ENCODE measurements at regions not wholly inside any gene's neighbourhood (a gene's known extent, or its start where the extent isn't known, plus 50 kb on each side); places are given as distances from the start of the nearest gene placed in this dataset.
"Not testable (repeated sequence)": the region's sequence is repeated elsewhere in the genome, so short reads cannot be mapped to it uniquely, and the experiment has no call there.

DNA sequence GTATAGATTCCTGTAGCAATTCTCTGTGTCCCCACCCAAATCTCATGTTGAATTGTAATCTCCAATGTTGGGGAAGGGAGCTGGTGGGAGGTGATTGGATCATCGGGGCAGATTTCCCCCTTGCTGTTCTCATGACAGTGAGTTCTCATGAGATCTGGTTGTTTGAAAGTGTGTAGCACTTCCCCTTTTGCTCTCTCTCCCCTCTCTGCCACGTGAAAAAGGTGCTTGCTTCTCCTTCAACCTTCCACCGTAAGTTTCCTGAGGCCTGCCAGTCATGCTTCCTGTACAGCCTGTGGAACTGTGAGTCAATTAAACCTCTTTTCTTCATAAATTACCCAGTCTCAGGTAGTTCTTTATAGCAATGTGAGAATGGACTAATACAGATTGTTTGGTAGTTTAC lies 175.3 kb upstream of the ACO1 start:
- H3K9ac ChIP-seq (ENCODE audit: insufficient read depth in 1 of 2, low read depth in 2 of 2, low read length in 2 of 2); H3K4me2 ChIP-seq (ENCODE audit: insufficient read depth, low read length); H3K9me1 ChIP-seq (ENCODE audit: control insufficient read depth, insufficient read depth, low read length); H3K27ac ChIP-seq (ENCODE audit: extremely low read depth, low read depth, low read length); in situ Hi-C loops (cut with MboI); intact Hi-C loops (cut with micrococcal nuclease); H3K36me3 ChIP-seq (ENCODE audit: control insufficient read depth, insufficient read depth, low read length); POLR2A ChIA-PET; CTCF ChIA-PET (ENCODE audit: low intra/inter-chr PET ratio); H3K4me1 ChIP-seq (replicated peaks in 1 of 2; ENCODE audit: control insufficient read depth in 2 of 2, insufficient read depth in 2 of 2, low read length in 2 of 2); H3K4me3 ChIP-seq; ATAC-seq; DNase-seq (ENCODE audit: extremely low read depth in 1 of 4, low spot score in 3 of 4); H3K79me2 ChIP-seq (ENCODE audit: control insufficient read depth, insufficient read depth, low read length); BruUV-seq (replicated peaks); FAIRE-seq; H2AFZ ChIP-seq (ENCODE audit: low read depth, low read length); H3K27me3 ChIP-seq (ENCODE audit: control insufficient read depth in 2 of 2, insufficient read depth in 2 of 2, low read length in 2 of 2); H3K9me3 ChIP-seq (replicated peaks; ENCODE audit: control insufficient read depth, insufficient read depth, low read depth, low read length); H4K20me1 ChIP-seq (replicated peaks; ENCODE audit: control insufficient read depth, insufficient read depth, low read length): not testable (repeated sequence)
- WGBS (ENCODE audit: insufficient coverage, low coverage, missing lambda C conversion rate), result 0% methylated on average over 2 of the region's 3 CpGs

DNA sequence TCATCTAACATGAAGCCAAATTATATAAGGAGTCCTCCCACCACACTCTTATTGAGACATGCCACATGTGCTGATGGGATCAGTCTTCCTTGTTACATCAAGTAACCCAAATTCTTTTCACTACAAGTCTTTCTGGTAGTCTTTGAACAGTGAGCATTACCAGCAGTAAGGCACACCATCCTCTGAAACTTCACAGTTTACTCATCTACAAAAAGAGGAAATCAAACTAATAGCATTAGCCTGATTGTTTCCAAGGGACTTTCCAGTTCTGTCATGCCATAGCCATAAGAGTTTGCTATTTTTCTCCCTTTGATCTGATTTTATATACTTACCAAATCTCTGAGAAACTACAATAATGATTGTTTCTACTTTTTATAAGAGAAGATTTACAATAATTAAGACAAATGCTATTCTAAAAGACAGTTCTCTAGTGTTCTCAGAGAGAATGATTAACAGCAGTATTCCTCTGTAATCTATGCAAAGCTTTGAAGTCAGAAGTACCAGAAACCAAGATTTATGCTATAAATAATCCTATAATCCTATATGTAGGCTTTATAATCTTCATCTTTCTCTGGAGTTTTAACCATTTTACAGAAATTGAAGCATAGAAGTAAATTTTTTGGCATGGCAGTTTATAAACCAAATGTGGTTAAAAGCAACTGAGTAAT lies 166.2 kb upstream of the ACO1 start:
- CTCF ChIA-PET (ENCODE audit: low intra/inter-chr PET ratio), result no interaction called here
- H3K36me3 ChIP-seq (ENCODE audit: control insufficient read depth, insufficient read depth, low read length), result no peaks in the 10 kb centered on the region
- no peak for ATAC-seq
- no peaks in the 10 kb centered on the region for H3K9me1 ChIP-seq (ENCODE audit: control insufficient read depth, insufficient read depth, low read length)
- POLR2A ChIA-PET, result no interaction called here
- H3K9me3 ChIP-seq (replicated peaks; ENCODE audit: control insufficient read depth, insufficient read depth, low read depth, low read length), result no peaks in the 10 kb centered on the region
- intact Hi-C loops (cut with micrococcal nuclease), result no loop called here
- H4K20me1 ChIP-seq (replicated peaks; ENCODE audit: control insufficient read depth, insufficient read depth, low read length), result no peaks in the 10 kb centered on the region
- TF ChIP-seq, protein P1, sequence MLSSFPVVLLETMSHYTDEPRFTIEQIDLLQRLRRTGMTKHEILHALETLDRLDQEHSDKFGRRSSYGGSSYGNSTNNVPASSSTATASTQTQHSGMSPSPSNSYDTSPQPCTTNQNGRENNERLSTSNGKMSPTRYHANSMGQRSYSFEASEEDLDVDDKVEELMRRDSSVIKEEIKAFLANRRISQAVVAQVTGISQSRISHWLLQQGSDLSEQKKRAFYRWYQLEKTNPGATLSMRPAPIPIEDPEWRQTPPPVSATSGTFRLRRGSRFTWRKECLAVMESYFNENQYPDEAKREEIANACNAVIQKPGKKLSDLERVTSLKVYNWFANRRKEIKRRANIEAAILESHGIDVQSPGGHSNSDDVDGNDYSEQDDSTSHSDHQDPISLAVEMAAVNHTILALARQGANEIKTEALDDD (IDR thresholded peaks at IDR 0.05), result no peak
- TF ChIP-seq ZNF717 (CRISPR knock-in tag; IDR thresholded peaks at IDR 0.05), result no peak
- no peak for TF ChIP-seq CHD2 (IDR thresholded peaks at IDR 0.05; ENCODE audit: low read depth, low read length)
- H3K79me2 ChIP-seq (ENCODE audit: control insufficient read depth, insufficient read depth, low read length), result no peaks in the 10 kb centered on the region
- FAIRE-seq, result no peak
- no peaks in the 10 kb centered on the region for H3K4me1 ChIP-seq (replicated peaks in 1 of 2; ENCODE audit: control insufficient read depth in 2 of 2, insufficient read depth in 2 of 2, low read length in 2 of 2)
- no peak overlapping the region for H3K4me2 ChIP-seq (ENCODE audit: insufficient read depth, low read length)
- in situ Hi-C loops (cut with MboI), result no loop called here
- no peak overlapping the region for H3K9ac ChIP-seq (ENCODE audit: insufficient read depth in 1 of 2, low read depth in 2 of 2, low read length in 2 of 2)
- no peak overlapping the region for H3K27ac ChIP-seq (ENCODE audit: extremely low read depth, low read depth, low read length)
- no peak overlapping the region for H2AFZ ChIP-seq (ENCODE audit: low read depth, low read length)
- DNase-seq (ENCODE audit: extremely low read depth in 1 of 4, low spot score in 3 of 4), result no peak
- no peaks in the 10 kb centered on the region for H3K27me3 ChIP-seq (ENCODE audit: control insufficient read depth in 2 of 2, insufficient read depth in 2 of 2, low read length in 2 of 2)
- BruUV-seq (replicated peaks), result no TSS peak
- H3K4me3 ChIP-seq, result no peak overlapping the region

Measured in K562 (cell line).